Medulla oblongata (tissue), 1 donor: ENCODE measurements at regions not wholly inside any gene's neighbourhood (a gene's known extent, or its start where the extent isn't known, plus 50 kb on each side); places are given as distances from the start of the nearest gene placed in this dataset.

Source experiments
- DNase-seq: peaks from one replicate; pipeline ENCODE4 v3.0.0-alpha.2; 2015; ENCODE audit errors: extremely low spot score

- DNase-seq, result no peak
These were observed 843.6 kb upstream of the NECTIN3 start for GRCh38 chr3:110227991-110228390.

- DNase-seq, result no peak
These were observed 836.8 kb upstream of the NECTIN3 start for GRCh38 chr3:110234831-110235230.

- DNase-seq, result no peak
These were observed 834.5 kb upstream of the NECTIN3 start for GRCh38 chr3:110236976-110237610.

- no peak for DNase-seq
These were observed 828.5 kb upstream of the NECTIN3 start for GRCh38 chr3:110243081-110243480.

GRCh38 chr3:110246796-110247376 lies 824.7 kb upstream of the NECTIN3 start:
- DNase-seq, result no peak

- no peak for DNase-seq
These were observed 823.0 kb upstream of the NECTIN3 start for GRCh38 chr3:110248666-110249065.

GRCh38 chr3:110253794-110254193 lies 817.8 kb upstream of the NECTIN3 start:
- DNase-seq, result no peak

- no peak for DNase-seq
These were observed 817.0 kb upstream of the NECTIN3 start for GRCh38 chr3:110254591-110254990.

GRCh38 chr3:110261141-110261540 lies 810.5 kb upstream of the NECTIN3 start:
- no peak for DNase-seq

GRCh38 chr3:110262896-110263295 lies 808.7 kb upstream of the NECTIN3 start:
- no peak for DNase-seq

- no peak for DNase-seq
These were observed 806.3 kb upstream of the NECTIN3 start for GRCh38 chr3:110265302-110265701.

GRCh38 chr3:110267304-110267845 lies 804.2 kb upstream of the NECTIN3 start:
- DNase-seq, result no peak

GRCh38 chr3:110272525-110272924 lies 799.1 kb upstream of the NECTIN3 start:
- no peak for DNase-seq

- DNase-seq, result no peak
These were observed 779.6 kb upstream of the NECTIN3 start for GRCh38 chr3:110291886-110292501.

GRCh38 chr3:110293660-110294059 lies 778.0 kb upstream of the NECTIN3 start:
- DNase-seq, result no peak

GRCh38 chr3:110296885-110297284 lies 774.7 kb upstream of the NECTIN3 start:
- DNase-seq, result no peak

GRCh38 chr3:110301781-110302180 lies 769.8 kb upstream of the NECTIN3 start:
- no peak for DNase-seq

- no peak for DNase-seq
These were observed 764.4 kb upstream of the NECTIN3 start for GRCh38 chr3:110307065-110307809.

- no peak for DNase-seq
These were observed 760.1 kb upstream of the NECTIN3 start for GRCh38 chr3:110311541-110311940.

GRCh38 chr3:110314512-110315114 lies 757.0 kb upstream of the NECTIN3 start:
- peak; percentile 79 for DNase-seq

GRCh38 chr3:110318108-110318507 lies 753.5 kb upstream of the NECTIN3 start:
- DNase-seq, result no peak

GRCh38 chr3:110323349-110323748 lies 748.3 kb upstream of the NECTIN3 start:
- no peak for DNase-seq
